Activated CD8-positive, alpha-beta T cell treated with anti-CD3 and anti-CD28 coated beads, Interleukin-2, amount 10 ng/mL, durations not matched to agents 7 days and 5 days (primary cell): ENCODE measurements at regions not wholly inside any gene's neighbourhood (a gene's known extent, or its start where the extent isn't known, plus 50 kb on each side); places are given as distances from the start of the nearest gene placed in this dataset.

ENCODE experiments used
- ATAC-seq: fragments of 150-1000 bp; cut with Tn5 transposase; one replicate; pipeline ENCODE4 v1.10.0; 2021; ENCODE audit warnings: moderate library complexity
- CTCF ChIA-PET: fragments of 350-600 bp; sonication (Branson Sonifier 250); formaldehyde crosslinking; loops from one replicate; lab custom pipeline; 2021; ENCODE audit warnings: antibody characterized with exemption; lab: Charles Lee
- POLR2A ChIA-PET: fragments of 350-600 bp; sonication (Branson Sonifier 250); formaldehyde crosslinking; loops from one replicate; lab custom pipeline; 2021; ENCODE audit warnings: antibody characterized with exemption; lab: Charles Lee
- DNase-seq: peaks from one replicate; pipeline ENCODE4 v3.0.0-alpha.2; 2020
- H3K27ac Mint-ChIP-seq: one replicate; pipeline ENCODE4 v1.8.0; 2021; ENCODE audit warnings: mild to moderate bottlenecking, mixed read lengths
- H3K27me3 Mint-ChIP-seq: one replicate; pipeline ENCODE4 v1.8.0; 2021; ENCODE audit warnings: low read depth, mixed read lengths
- H3K36me3 Mint-ChIP-seq: one replicate; pipeline ENCODE4 v1.8.0; 2021; ENCODE audit warnings: low read depth, mixed read lengths
- H3K4me1 Mint-ChIP-seq: one replicate; pipeline ENCODE4 v1.8.0; 2021; ENCODE audit warnings: low read depth, mixed read lengths
- H3K4me3 Mint-ChIP-seq: one replicate; pipeline ENCODE4 v1.8.0; 2021; ENCODE audit warnings: mild to moderate bottlenecking, mixed read lengths
- H3K9me3 Mint-ChIP-seq: one replicate; pipeline ENCODE4 v1.8.0; 2022; ENCODE audit warnings: mixed read lengths; ENCODE audit not compliant: insufficient read depth

GRCh38 chr13:83996415-83996814 is 114.1 kb upstream of the SLITRK1 start:
- CTCF ChIA-PET = interaction anchor here (0.6 kb wide), 1 partner anchor 217 kb away, joined by 3 read pairs; no protein-coding TSS in a partner anchor
- Mint-ChIP-seq H3K27me3 (no peaks in the 10 kb centered on the region), H3K9me3 (no peaks in the 10 kb centered on the region), H3K4me1 (no peaks in the 10 kb centered on the region), H3K4me3 (no peak overlapping the region), H3K27ac (no peak overlapping the region), H3K36me3 (no peaks in the 10 kb centered on the region)
- no peak for ATAC-seq
- POLR2A ChIA-PET = no interaction called here
- DNase-seq = no peak

- Mint-ChIP-seq H3K4me1 (no peaks in the 10 kb centered on the region), H3K27me3 (no peaks in the 10 kb centered on the region), H3K36me3 (no peaks in the 10 kb centered on the region), H3K9me3 (no peaks in the 10 kb centered on the region), H3K4me3 (no peak overlapping the region), H3K27ac (no peak overlapping the region)
- DNase-seq = no peak
- no peak for ATAC-seq
- CTCF ChIA-PET = interaction anchor here (0.6 kb wide), 1 partner anchor 216 kb away, joined by 3 read pairs; no protein-coding TSS in a partner anchor
- POLR2A ChIA-PET = no interaction called here
Observed at GRCh38 chr13:83995930-83996329, 113.7 kb upstream of the SLITRK1 start.

GRCh38 chr13:83992566-83993358 is 110.5 kb upstream of the SLITRK1 start:
- Mint-ChIP-seq H3K27me3 (peaks cover 3% of the 10 kb centered on the region), H3K4me1 (no peaks in the 10 kb centered on the region), H3K4me3 (no peak overlapping the region), H3K27ac (no peak overlapping the region), H3K36me3 (no peaks in the 10 kb centered on the region), H3K9me3 (no peaks in the 10 kb centered on the region)
- DNase-seq (no peak), ATAC-seq (no peak)
- ChIA-PET CTCF (no interaction called here), POLR2A (no interaction called here)

GRCh38 chr13:83987394-83987793 is 105.1 kb upstream of the SLITRK1 start:
- ATAC-seq = no peak
- ChIA-PET CTCF (no interaction called here), POLR2A (no interaction called here)
- DNase-seq = no peak
- Mint-ChIP-seq H3K27ac (no peak overlapping the region), H3K9me3 (peaks cover 5% of the 10 kb centered on the region), H3K4me3 (no peak overlapping the region), H3K36me3 (peaks cover 2% of the 10 kb centered on the region), H3K4me1 (peaks cover 15% of the 10 kb centered on the region), H3K27me3 (peaks cover 3% of the 10 kb centered on the region)

- H3K36me3 Mint-ChIP-seq = peaks cover 2% of the 10 kb centered on the region
- POLR2A ChIA-PET = no interaction called here
- H3K9me3 Mint-ChIP-seq = peaks cover 5% of the 10 kb centered on the region
- H3K4me1 Mint-ChIP-seq = peaks cover 15% of the 10 kb centered on the region
- ATAC-seq (no peak), DNase-seq (no peak)
- H3K4me3 Mint-ChIP-seq = no peak overlapping the region
- CTCF ChIA-PET = no interaction called here
- H3K27ac Mint-ChIP-seq = no peak overlapping the region
- no peaks in the 10 kb centered on the region for H3K27me3 Mint-ChIP-seq
Observed at GRCh38 chr13:83984793-83985192, 102.5 kb upstream of the SLITRK1 start.

- ChIA-PET CTCF (no interaction called here), POLR2A (no interaction called here)
- ATAC-seq (no peak), DNase-seq (no peak)
- Mint-ChIP-seq H3K4me1 (peaks cover 17% of the 10 kb centered on the region), H3K27me3 (no peaks in the 10 kb centered on the region), H3K9me3 (peaks cover under 1% of the 10 kb centered on the region), H3K4me3 (no peak overlapping the region), H3K36me3 (no peaks in the 10 kb centered on the region), H3K27ac (no peak overlapping the region)
Observed at GRCh38 chr13:83980331-83980730, 98.1 kb upstream of the SLITRK1 start.

GRCh38 chr13:83975655-83976165 is 93.4 kb upstream of the SLITRK1 start:
- Mint-ChIP-seq H3K27ac (no peak overlapping the region), H3K36me3 (no peaks in the 10 kb centered on the region), H3K4me1 (peaks cover 16% of the 10 kb centered on the region), H3K27me3 (no peaks in the 10 kb centered on the region), H3K4me3 (no peak overlapping the region), H3K9me3 (no peaks in the 10 kb centered on the region)
- DNase-seq (peak; percentile 23), ATAC-seq (peak; percentile 53)
- POLR2A ChIA-PET = no interaction called here
- CTCF ChIA-PET = no interaction called here

- ChIA-PET POLR2A (no interaction called here), CTCF (no interaction called here)
- DNase-seq = no peak
- Mint-ChIP-seq H3K9me3 (no peaks in the 10 kb centered on the region), H3K36me3 (no peaks in the 10 kb centered on the region), H3K4me3 (no peak overlapping the region), H3K27ac (no peak overlapping the region), H3K4me1 (no peaks in the 10 kb centered on the region), H3K27me3 (no peaks in the 10 kb centered on the region)
- no peak for ATAC-seq
Observed at GRCh38 chr13:83958531-83958930, 76.3 kb upstream of the SLITRK1 start.

GRCh38 chr13:83955011-83955410 is 72.7 kb upstream of the SLITRK1 start:
- DNase-seq (no peak), ATAC-seq (no peak)
- Mint-ChIP-seq H3K4me1 (no peaks in the 10 kb centered on the region), H3K9me3 (no peaks in the 10 kb centered on the region), H3K36me3 (no peaks in the 10 kb centered on the region), H3K27me3 (no peaks in the 10 kb centered on the region), H3K4me3 (no peak overlapping the region), H3K27ac (no peak overlapping the region)
- CTCF ChIA-PET = no interaction called here
- POLR2A ChIA-PET = no interaction called here

GRCh38 chr13:83953916-83954315 is 71.6 kb upstream of the SLITRK1 start:
- DNase-seq = no peak
- ATAC-seq = no peak
- no peaks in the 10 kb centered on the region for H3K36me3 Mint-ChIP-seq
- ChIA-PET POLR2A (no interaction called here), CTCF (no interaction called here)
- no peak overlapping the region for H3K4me3 Mint-ChIP-seq
- no peaks in the 10 kb centered on the region for H3K9me3 Mint-ChIP-seq
- H3K27ac Mint-ChIP-seq = no peak overlapping the region
- H3K4me1 Mint-ChIP-seq = no peaks in the 10 kb centered on the region
- no peaks in the 10 kb centered on the region for H3K27me3 Mint-ChIP-seq

GRCh38 chr13:83950293-83950692 is 68.0 kb upstream of the SLITRK1 start:
- POLR2A ChIA-PET = no interaction called here
- no peaks in the 10 kb centered on the region for H3K36me3 Mint-ChIP-seq
- no peaks in the 10 kb centered on the region for H3K27me3 Mint-ChIP-seq
- no peak for ATAC-seq
- CTCF ChIA-PET = interaction anchor here (1.2 kb wide), 1 partner anchor 10 kb away, joined by 4 read pairs; no protein-coding TSS in a partner anchor
- no peak overlapping the region for H3K27ac Mint-ChIP-seq
- no peak overlapping the region for H3K4me3 Mint-ChIP-seq
- H3K4me1 Mint-ChIP-seq = no peaks in the 10 kb centered on the region
- H3K9me3 Mint-ChIP-seq = no peaks in the 10 kb centered on the region
- no peak for DNase-seq

GRCh38 chr13:83943530-83944279 is 61.4 kb upstream of the SLITRK1 start:
- no peaks in the 10 kb centered on the region for H3K9me3 Mint-ChIP-seq
- no peak overlapping the region for H3K27ac Mint-ChIP-seq
- POLR2A ChIA-PET = no interaction called here
- H3K4me1 Mint-ChIP-seq = no peaks in the 10 kb centered on the region
- no peak overlapping the region for H3K4me3 Mint-ChIP-seq
- H3K36me3 Mint-ChIP-seq = no peaks in the 10 kb centered on the region
- no peaks in the 10 kb centered on the region for H3K27me3 Mint-ChIP-seq
- ATAC-seq (no peak), DNase-seq (no peak)
- CTCF ChIA-PET = no interaction called here
